ENCODE measurements at regions not wholly inside any gene's neighbourhood (a gene's known extent, or its start where the extent isn't known, plus 50 kb on each side); places are given as distances from the start of the nearest gene placed in this dataset.
"Not testable (repeated sequence)": the region's sequence is repeated elsewhere in the genome, so short reads cannot be mapped to it uniquely, and the experiment has no call there.

DNA sequence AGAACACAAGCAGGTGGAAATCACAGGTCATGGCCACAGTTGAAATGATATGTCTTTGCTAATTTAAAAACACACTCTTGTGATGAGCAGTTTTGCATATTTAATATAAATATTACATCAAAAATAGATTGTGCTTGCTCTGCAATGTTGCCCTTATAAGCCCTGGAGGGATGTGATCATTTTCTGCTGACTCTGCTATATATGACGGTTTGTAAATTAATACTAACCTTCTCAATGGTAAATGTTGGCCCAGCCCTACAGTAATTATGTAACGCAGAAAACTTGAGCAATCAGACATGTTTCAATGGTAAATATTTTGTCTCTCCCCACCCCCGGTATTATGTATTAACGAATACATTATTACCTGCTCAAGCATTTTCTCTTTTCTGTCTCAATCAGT is 359.5 kb upstream of the CNTN6 start:
- H3K9me3 ChIP-seq (ENCODE audit: insufficient read depth, low read depth) = no peaks in the 10 kb centered on the region
- H3K79me2 ChIP-seq (ENCODE audit: low read depth) = no peaks in the 10 kb centered on the region
- no TSS peak for BruUV-seq (replicated peaks)
- H3F3A ChIP-seq (ENCODE audit: insufficient read depth, low read depth) = no peaks in the 10 kb centered on the region
- ChIA-PET POLR2A (ENCODE audit: unreplicated experiment) (no interaction called here), CTCF (no interaction called here)
- TF ChIP-seq, protein P1, sequence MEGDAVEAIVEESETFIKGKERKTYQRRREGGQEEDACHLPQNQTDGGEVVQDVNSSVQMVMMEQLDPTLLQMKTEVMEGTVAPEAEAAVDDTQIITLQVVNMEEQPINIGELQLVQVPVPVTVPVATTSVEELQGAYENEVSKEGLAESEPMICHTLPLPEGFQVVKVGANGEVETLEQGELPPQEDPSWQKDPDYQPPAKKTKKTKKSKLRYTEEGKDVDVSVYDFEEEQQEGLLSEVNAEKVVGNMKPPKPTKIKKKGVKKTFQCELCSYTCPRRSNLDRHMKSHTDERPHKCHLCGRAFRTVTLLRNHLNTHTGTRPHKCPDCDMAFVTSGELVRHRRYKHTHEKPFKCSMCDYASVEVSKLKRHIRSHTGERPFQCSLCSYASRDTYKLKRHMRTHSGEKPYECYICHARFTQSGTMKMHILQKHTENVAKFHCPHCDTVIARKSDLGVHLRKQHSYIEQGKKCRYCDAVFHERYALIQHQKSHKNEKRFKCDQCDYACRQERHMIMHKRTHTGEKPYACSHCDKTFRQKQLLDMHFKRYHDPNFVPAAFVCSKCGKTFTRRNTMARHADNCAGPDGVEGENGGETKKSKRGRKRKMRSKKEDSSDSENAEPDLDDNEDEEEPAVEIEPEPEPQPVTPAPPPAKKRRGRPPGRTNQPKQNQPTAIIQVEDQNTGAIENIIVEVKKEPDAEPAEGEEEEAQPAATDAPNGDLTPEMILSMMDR (conservative IDR thresholded peaks at IDR 0.05) = no peak
- TF ChIP-seq EZH2 (IDR thresholded peaks at IDR 0.05; ENCODE audit: low read depth) = no peak
- H3K4me1 ChIP-seq (replicated peaks; ENCODE audit: insufficient read depth) = no peaks in the 10 kb centered on the region
- H3K36me3 ChIP-seq (ENCODE audit: low read depth) = no peaks in the 10 kb centered on the region
- H3K4me2 ChIP-seq = no peak overlapping the region
- H3K27ac ChIP-seq = no peak overlapping the region
- H3K9me2 ChIP-seq (ENCODE audit: insufficient read depth) = no peaks in the 10 kb centered on the region
- intact Hi-C loops (cut with micrococcal nuclease; ENCODE audit: unreplicated experiment) = no loop called here
- H2AFZ ChIP-seq = no peak overlapping the region
- no peak overlapping the region for H3K4me3 ChIP-seq
- H4K20me1 ChIP-seq (ENCODE audit: insufficient read depth) = no peaks in the 10 kb centered on the region
- DNase-seq = no peak
- no peaks in the 10 kb centered on the region for H3K27me3 ChIP-seq (ENCODE audit: insufficient read depth, low read depth)

DNA sequence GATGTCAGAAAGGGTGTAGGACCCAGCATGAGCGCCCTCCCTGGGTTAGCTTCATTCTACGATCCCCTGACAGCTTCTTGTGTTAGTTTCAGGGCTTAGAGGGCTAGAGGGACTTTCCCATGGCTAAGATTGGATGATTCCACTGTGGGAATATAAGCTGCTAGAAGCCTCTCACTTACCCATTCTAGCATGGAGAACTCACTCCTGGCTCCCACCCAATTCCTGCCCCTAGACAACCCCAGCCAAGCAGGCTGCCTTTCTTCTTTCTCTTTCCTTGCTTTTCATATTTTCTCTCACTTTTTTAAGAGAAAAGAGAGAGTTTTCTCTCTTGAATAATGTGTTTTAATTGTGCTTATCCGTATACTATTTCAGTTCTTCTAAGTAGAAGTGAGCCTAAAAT is 335.1 kb upstream of the CNTN6 start:
- Histone ChIP-seq H3K79me2 (ENCODE audit: low read depth) (no peaks in the 10 kb centered on the region), H3K9me3 (ENCODE audit: insufficient read depth, low read depth) (no peaks in the 10 kb centered on the region), H3K27ac (no peak overlapping the region), H4K20me1 (ENCODE audit: insufficient read depth) (no peaks in the 10 kb centered on the region), H3F3A (ENCODE audit: insufficient read depth, low read depth) (no peaks in the 10 kb centered on the region), H3K27me3 (ENCODE audit: insufficient read depth, low read depth) (no peaks in the 10 kb centered on the region), H2AFZ (no peak overlapping the region), H3K36me3 (ENCODE audit: low read depth) (no peaks in the 10 kb centered on the region), H3K4me1 (replicated peaks; ENCODE audit: insufficient read depth) (no peaks in the 10 kb centered on the region), H3K4me2 (no peak overlapping the region), H3K9me2 (ENCODE audit: insufficient read depth) (no peaks in the 10 kb centered on the region), H3K4me3 (no peak overlapping the region)
- ChIA-PET POLR2A (ENCODE audit: unreplicated experiment) (no interaction called here), CTCF (no interaction called here)
- DNase-seq = no peak
- BruUV-seq (replicated peaks) = no TSS peak
- TF ChIP-seq EZH2 (IDR thresholded peaks at IDR 0.05; ENCODE audit: low read depth) = no peak
- TF ChIP-seq, protein P1 (conservative IDR thresholded peaks at IDR 0.05) = no peak
- intact Hi-C loops (cut with micrococcal nuclease; ENCODE audit: unreplicated experiment) = no loop called here

DNA sequence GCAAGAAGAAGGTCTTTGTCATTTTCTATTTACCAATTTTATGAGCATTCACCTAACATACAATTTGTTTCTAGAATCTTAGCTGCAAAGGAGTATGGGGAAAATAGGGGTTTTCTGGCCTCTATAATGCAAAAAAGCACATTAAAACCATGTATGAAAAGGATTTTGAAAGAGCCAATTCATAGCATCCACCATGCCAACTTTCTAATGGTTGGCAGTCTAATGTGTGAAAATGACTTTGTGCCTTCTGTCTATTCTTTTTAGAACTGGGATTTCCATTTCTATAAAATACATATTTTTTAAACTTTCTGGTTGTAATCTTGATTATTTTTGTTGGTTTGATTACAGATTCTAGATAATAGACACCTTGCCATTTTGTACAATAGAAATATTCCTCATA is 333.7 kb upstream of the CNTN6 start:
- Histone ChIP-seq H4K20me1 (ENCODE audit: insufficient read depth) (no peaks in the 10 kb centered on the region), H3K4me1 (replicated peaks; ENCODE audit: insufficient read depth) (no peaks in the 10 kb centered on the region), H3K27me3 (ENCODE audit: insufficient read depth, low read depth) (no peaks in the 10 kb centered on the region), H3K9me2 (ENCODE audit: insufficient read depth) (no peaks in the 10 kb centered on the region), H2AFZ (no peak overlapping the region), H3F3A (ENCODE audit: insufficient read depth, low read depth) (no peaks in the 10 kb centered on the region), H3K36me3 (ENCODE audit: low read depth) (no peaks in the 10 kb centered on the region), H3K27ac (no peak overlapping the region), H3K79me2 (ENCODE audit: low read depth) (no peaks in the 10 kb centered on the region), H3K4me2 (no peak overlapping the region), H3K4me3 (no peak overlapping the region), H3K9me3 (ENCODE audit: insufficient read depth, low read depth) (no peaks in the 10 kb centered on the region)
- BruUV-seq (replicated peaks) = no TSS peak
- no peak for DNase-seq
- intact Hi-C loops (cut with micrococcal nuclease; ENCODE audit: unreplicated experiment) = no loop called here
- TF ChIP-seq, protein P1 (conservative IDR thresholded peaks at IDR 0.05) = no peak
- TF ChIP-seq EZH2 (IDR thresholded peaks at IDR 0.05; ENCODE audit: low read depth) = no peak
- POLR2A ChIA-PET (ENCODE audit: unreplicated experiment) = no interaction called here
- CTCF ChIA-PET = no interaction called here

- POLR2A ChIA-PET (ENCODE audit: unreplicated experiment); DNase-seq; H3K36me3 ChIP-seq (ENCODE audit: low read depth); H3K4me1 ChIP-seq (replicated peaks; ENCODE audit: insufficient read depth); H4K20me1 ChIP-seq (ENCODE audit: insufficient read depth); H3K79me2 ChIP-seq (ENCODE audit: low read depth); BruUV-seq (replicated peaks); H3K9me3 ChIP-seq (ENCODE audit: insufficient read depth, low read depth); H3K9me2 ChIP-seq (ENCODE audit: insufficient read depth); H3K27me3 ChIP-seq (ENCODE audit: insufficient read depth, low read depth); intact Hi-C loops (cut with micrococcal nuclease; ENCODE audit: unreplicated experiment); H3K4me3 ChIP-seq; H3K4me2 ChIP-seq; H3K27ac ChIP-seq; H3F3A ChIP-seq (ENCODE audit: insufficient read depth, low read depth); H2AFZ ChIP-seq; CTCF ChIA-PET: not testable (repeated sequence)
These were observed 319.4 kb upstream of the CNTN6 start for GRCh38 chr3:773433-773832.
